Skeletal muscle cell (primary cell): ENCODE measurements at regions not wholly inside any gene's neighbourhood (a gene's known extent, or its start where the extent isn't known, plus 50 kb on each side); places are given as distances from the start of the nearest gene placed in this dataset.
A peak's percentile ranks its signal among the peaks of the same experiment; 100 is the strongest.
"Not testable (repeated sequence)": the region's sequence is repeated elsewhere in the genome, so short reads cannot be mapped to it uniquely, and the experiment has no call there.

Experiments
- DNase-seq: peaks from one replicate; pipeline ENCODE4 v3.0.0-alpha.2; 2010; ENCODE audit warnings: low read depth
- H3K4me3 ChIP-seq: 2 replicates; pipeline ENCODE4 v1.5.1; 2011; ENCODE audit warnings: low read depth, mild to moderate bottlenecking, control low read depth, low read length, moderate library complexity

GRCh38 chr5:58015175-58015574 is 444.7 kb downstream of the PLK2 start:
- DNase-seq: no peak
- no peak overlapping the region for H3K4me3 ChIP-seq

- H3K4me3 ChIP-seq: no peak overlapping the region
- no peak for DNase-seq
Measured at GRCh38 chr5:58013542-58014258, 446.2 kb downstream of the PLK2 start.

GRCh38 chr5:58012801-58013315 is 447.0 kb downstream of the PLK2 start:
- H3K4me3 ChIP-seq: no peak overlapping the region
- DNase-seq: no peak

GRCh38 chr5:58012102-58012501 is 447.8 kb downstream of the PLK2 start:
- DNase-seq: no peak
- H3K4me3 ChIP-seq: no peak overlapping the region

- no peak for DNase-seq
Measured at GRCh38 chr5:58011301-58011700, 448.6 kb downstream of the PLK2 start.

DNA sequence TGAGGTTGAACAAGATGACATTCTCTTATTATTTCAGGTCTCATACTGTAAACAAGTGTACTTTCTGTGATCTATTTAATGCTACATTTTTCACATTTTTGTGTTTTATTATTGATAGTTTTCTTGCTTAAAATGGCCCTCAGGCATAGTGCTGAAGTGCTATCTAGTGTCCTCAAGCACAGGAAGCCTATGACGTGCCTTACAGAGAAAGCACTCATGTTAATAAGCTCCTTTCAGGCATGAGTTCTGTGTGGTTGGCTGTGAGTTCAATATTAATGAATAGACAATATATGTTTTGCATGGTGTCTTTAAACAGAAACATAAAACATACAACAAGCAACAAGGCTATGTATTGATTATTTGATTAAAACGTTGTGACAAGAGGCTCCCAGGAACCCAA is 450.1 kb downstream of the PLK2 start:
- no peak for DNase-seq
- H3K4me3 ChIP-seq: no peak overlapping the region

More at GRCh38 chr5:58011301-58011700, 448.6 kb downstream of the PLK2 start:
- H3K4me3 ChIP-seq: no peak overlapping the region

- peak; percentile 19 for DNase-seq
- H3K4me3 ChIP-seq: no peak overlapping the region
Measured at GRCh38 chr5:58002323-58002722, 457.6 kb downstream of the PLK2 start.

- no peak for DNase-seq
- no peak overlapping the region for H3K4me3 ChIP-seq
Measured at GRCh38 chr5:57993866-57994265, 466.0 kb downstream of the PLK2 start.

DNA sequence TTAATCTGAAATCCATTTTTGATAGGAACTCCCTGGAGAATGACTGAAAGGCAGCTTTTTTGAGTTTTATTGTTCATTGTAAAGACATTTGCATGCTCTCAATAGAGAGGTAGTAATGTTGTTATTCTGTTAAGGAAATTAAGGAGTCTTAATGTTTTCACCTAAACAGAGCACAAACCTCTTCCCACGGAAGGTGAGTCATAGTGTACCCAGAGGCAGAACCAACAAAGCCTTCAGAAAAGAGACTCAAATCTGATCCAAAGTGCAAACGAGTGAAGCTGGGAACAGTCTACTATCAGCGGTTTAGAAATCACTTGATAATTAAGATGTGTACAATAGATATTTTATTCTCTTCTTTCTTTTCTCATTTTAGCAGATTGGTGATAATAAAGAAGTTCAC is 470.5 kb downstream of the PLK2 start:
- DNase-seq: peak; percentile 14
- H3K4me3 ChIP-seq: no peak overlapping the region

DNA sequence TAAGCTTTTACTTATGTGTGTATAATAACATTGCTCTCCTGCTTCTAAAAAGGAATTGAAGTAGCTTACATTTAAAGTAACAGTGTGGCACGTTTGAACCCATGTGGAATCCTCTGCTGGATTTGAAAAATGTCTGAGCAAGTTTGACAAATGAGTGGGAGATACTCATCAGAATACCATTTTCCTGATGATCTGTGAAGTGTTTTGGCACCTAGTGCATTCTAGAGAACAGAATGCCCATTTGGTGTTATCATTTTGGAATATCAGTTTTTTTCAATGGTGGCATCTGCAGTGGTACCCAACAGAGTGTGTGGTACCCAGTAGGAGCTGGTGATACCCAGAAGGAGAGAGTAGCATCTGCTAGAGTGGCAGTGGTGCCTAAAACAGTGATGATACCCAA is 471.1 kb downstream of the PLK2 start:
- H3K4me3 ChIP-seq: no peak overlapping the region
- DNase-seq: no peak

GRCh38 chr5:57987552-57987951 is 472.3 kb downstream of the PLK2 start:
- H3K4me3 ChIP-seq: no peak overlapping the region
- no peak for DNase-seq

DNA sequence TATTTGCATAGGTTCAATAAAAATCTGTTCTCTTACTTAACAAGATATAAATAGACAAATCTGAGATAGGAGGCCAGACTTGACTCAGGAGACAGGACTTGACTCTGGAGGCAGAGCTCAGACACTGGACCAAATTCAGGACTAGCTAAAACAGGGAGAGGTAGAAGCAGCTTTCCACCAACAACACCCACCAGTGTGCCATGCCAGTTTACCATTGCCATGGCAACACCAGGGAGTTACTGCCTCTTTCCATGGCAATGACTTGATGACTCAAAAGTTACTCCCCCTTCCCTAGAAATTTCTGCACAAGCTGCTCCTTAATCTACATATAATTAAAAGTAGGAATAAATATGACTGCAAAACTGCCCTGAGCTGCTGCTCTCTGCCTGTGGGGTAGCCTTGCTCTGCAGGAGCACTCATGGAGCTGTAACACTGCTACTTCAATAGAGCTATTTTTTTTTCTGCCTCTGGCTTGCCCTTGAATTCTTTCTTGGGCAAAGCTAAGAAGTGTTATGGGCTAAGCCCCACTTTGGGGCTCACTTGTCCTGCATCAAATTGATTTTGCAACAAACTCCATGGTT is 473.0 kb downstream of the PLK2 start:
- DNase-seq: peak; percentile 8
- no peak overlapping the region for H3K4me3 ChIP-seq

DNA sequence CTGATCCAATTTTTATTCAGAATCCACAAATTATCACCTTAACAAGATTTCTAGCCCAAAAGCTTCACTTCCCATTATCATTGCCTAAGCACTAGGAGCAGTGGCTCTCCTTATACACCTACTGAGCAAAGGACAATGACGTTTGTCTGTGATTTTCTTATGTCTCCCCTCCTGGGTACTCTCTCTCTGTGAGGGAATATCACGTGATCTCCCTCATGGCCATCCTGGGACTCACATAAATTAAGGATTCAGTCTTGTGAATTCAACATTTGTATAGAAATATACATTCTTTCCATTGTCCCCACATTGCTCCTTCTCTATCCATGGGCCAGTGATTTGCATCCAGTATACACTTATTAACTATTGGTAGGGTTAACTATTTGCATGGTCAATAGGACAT is 476.5 kb downstream of the PLK2 start:
- no peak for DNase-seq
- no peak overlapping the region for H3K4me3 ChIP-seq

GRCh38 chr5:57979671-57980070 is 480.2 kb downstream of the PLK2 start:
- H3K4me3 ChIP-seq: no peak overlapping the region
- no peak for DNase-seq

GRCh38 chr5:57976506-57976905 is 483.4 kb downstream of the PLK2 start:
- no peak overlapping the region for H3K4me3 ChIP-seq
- DNase-seq: no peak

GRCh38 chr5:57972099-57972498 is 487.8 kb downstream of the PLK2 start:
- not testable (repeated sequence) for H3K4me3 ChIP-seq, DNase-seq

DNA sequence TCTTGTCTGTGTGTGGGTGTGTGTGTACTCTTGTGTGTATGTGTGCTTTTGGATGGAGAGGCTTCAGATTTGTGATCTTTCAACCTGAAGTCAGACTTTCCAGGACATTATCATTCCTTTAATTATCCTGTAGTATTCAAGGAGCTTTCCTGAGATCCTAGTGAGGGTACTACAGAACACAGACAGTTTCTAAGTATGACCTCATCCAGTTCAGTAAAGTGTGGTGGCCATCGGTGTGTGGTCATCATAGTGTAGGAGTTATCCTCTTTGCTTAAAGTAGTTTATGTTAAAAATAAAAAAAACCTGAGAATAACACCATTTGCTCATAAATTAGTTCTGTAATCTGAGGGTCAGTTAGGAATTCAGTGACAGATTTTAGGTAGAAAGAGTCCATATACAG is 478.0 kb upstream of the ACTBL2 start:
- no peak overlapping the region for H3K4me3 ChIP-seq
- no peak for DNase-seq

- H3K4me3 ChIP-seq: no peak overlapping the region
- no peak for DNase-seq
Measured at GRCh38 chr5:57956636-57957035, 474.0 kb upstream of the ACTBL2 start.

GRCh38 chr5:57955511-57955910 is 472.9 kb upstream of the ACTBL2 start:
- no peak overlapping the region for H3K4me3 ChIP-seq
- DNase-seq: no peak

DNA sequence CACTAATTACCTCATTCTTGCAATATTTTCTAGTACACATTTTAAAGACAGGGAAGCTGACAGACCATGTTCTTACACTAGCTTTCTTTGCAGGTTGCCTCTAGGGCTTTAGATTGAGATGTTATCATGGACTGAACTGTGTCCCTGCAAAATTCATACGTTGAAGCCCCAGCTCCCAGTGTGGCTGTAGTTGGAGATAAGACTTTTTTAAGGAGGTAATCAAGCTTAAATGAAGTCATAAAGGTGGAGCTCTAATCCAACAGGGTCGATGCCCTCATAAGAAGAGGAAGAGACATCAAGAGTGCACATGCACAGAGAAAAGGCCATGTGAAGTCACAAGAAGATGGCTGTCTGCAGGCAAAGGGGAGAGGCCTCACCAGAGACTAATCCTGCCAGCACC is 471.2 kb upstream of the ACTBL2 start:
- H3K4me3 ChIP-seq: no peak overlapping the region
- DNase-seq: no peak

- no peak overlapping the region for H3K4me3 ChIP-seq
- DNase-seq: no peak
Measured at GRCh38 chr5:57950616-57951228, 468.1 kb upstream of the ACTBL2 start.
